ENCODE measurements at regions not wholly inside any gene's neighbourhood (a gene's known extent, or its start where the extent isn't known, plus 50 kb on each side); places are given as distances from the start of the nearest gene placed in this dataset.

DNA sequence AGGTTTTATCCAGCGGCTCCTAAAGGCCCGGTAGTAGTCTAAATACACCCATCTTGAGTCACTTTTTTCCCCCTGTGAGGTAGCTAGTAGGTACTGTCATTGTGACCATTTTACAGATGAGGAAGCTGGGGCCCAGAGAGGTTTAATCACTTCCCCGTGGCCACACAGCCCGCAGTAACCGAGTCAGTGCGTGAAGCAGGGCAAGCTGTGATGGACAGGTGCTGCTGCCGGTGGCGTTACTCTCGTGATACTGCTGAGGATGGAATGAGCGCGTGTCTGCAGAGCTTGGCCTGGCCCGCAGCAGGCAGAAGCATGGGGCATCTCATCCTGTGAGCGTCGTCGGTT lies 226.3 kb upstream of the CIBAR2 start:
- Histone ChIP-seq H4K20me1 (ENCODE audit: insufficient read depth, low read length) (no peaks in the 10 kb centered on the region), H3K4me2 (ENCODE audit: low read length) (no peak overlapping the region), H2AFZ (ENCODE audit: low read depth, low read length) (no peak overlapping the region), H3K9me3 (ENCODE audit: insufficient read depth, low read length) (no peaks in the 10 kb centered on the region), H3K79me2 (ENCODE audit: low read length) (no peaks in the 10 kb centered on the region), H3K27ac (ENCODE audit: low read length) (no peak overlapping the region), H3K27me3 (ENCODE audit: low read depth, low read length) (peaks cover 8% of the 10 kb centered on the region), H3K4me3 (ENCODE audit: low read length) (no peak overlapping the region), H3K9ac (ENCODE audit: low read length) (no peak overlapping the region), H3K36me3 (replicated peaks; ENCODE audit: low read depth, low read length) (no peaks in the 10 kb centered on the region), H3K4me1 (ENCODE audit: low read length) (no peaks in the 10 kb centered on the region)
- no peak for TF ChIP-seq CTCF (IDR thresholded peaks at IDR 0.05; ENCODE audit: low read depth, low read length)
- no peak for TF ChIP-seq EZH2phosphoT487 (IDR thresholded peaks at IDR 0.05; ENCODE audit: low read depth)

- no peak overlapping the region for H3K27ac ChIP-seq (ENCODE audit: low read length)
- no peak for TF ChIP-seq CTCF (IDR thresholded peaks at IDR 0.05; ENCODE audit: low read depth, low read length)
- TF ChIP-seq EZH2phosphoT487 (IDR thresholded peaks at IDR 0.05; ENCODE audit: low read depth): no peak
- H3K79me2 ChIP-seq (ENCODE audit: low read length): no peaks in the 10 kb centered on the region
- H4K20me1 ChIP-seq (ENCODE audit: insufficient read depth, low read length): no peaks in the 10 kb centered on the region
- no peak overlapping the region for H2AFZ ChIP-seq (ENCODE audit: low read depth, low read length)
- H3K4me3 ChIP-seq (ENCODE audit: low read length): no peak overlapping the region
- H3K36me3 ChIP-seq (replicated peaks; ENCODE audit: low read depth, low read length): no peaks in the 10 kb centered on the region
- no peak overlapping the region for H3K4me2 ChIP-seq (ENCODE audit: low read length)
- H3K27me3 ChIP-seq (ENCODE audit: low read depth, low read length): peaks cover 8% of the 10 kb centered on the region
- H3K4me1 ChIP-seq (ENCODE audit: low read length): no peaks in the 10 kb centered on the region
- no peaks in the 10 kb centered on the region for H3K9me3 ChIP-seq (ENCODE audit: insufficient read depth, low read length)
- H3K9ac ChIP-seq (ENCODE audit: low read length): no peak overlapping the region
Observed at GRCh38 chr16:85338989-85339685, 226.9 kb upstream of the CIBAR2 start.

- no peak overlapping the region for H3K27ac ChIP-seq (ENCODE audit: low read length)
- no peaks in the 10 kb centered on the region for H3K4me1 ChIP-seq (ENCODE audit: low read length)
- H3K4me2 ChIP-seq (ENCODE audit: low read length): no peak overlapping the region
- no peak overlapping the region for H3K4me3 ChIP-seq (ENCODE audit: low read length)
- peaks cover 10% of the 10 kb centered on the region for H3K27me3 ChIP-seq (ENCODE audit: low read depth, low read length)
- H2AFZ ChIP-seq (ENCODE audit: low read depth, low read length): no peak overlapping the region
- H4K20me1 ChIP-seq (ENCODE audit: insufficient read depth, low read length): no peaks in the 10 kb centered on the region
- H3K9me3 ChIP-seq (ENCODE audit: insufficient read depth, low read length): no peaks in the 10 kb centered on the region
- TF ChIP-seq CTCF (IDR thresholded peaks at IDR 0.05; ENCODE audit: low read depth, low read length) (no peak), EZH2phosphoT487 (IDR thresholded peaks at IDR 0.05; ENCODE audit: low read depth) (no peak)
- H3K79me2 ChIP-seq (ENCODE audit: low read length): no peaks in the 10 kb centered on the region
- H3K9ac ChIP-seq (ENCODE audit: low read length): no peak overlapping the region
- H3K36me3 ChIP-seq (replicated peaks; ENCODE audit: low read depth, low read length): no peaks in the 10 kb centered on the region
Observed at GRCh38 chr16:85341972-85342695, 229.9 kb upstream of the CIBAR2 start.

DNA sequence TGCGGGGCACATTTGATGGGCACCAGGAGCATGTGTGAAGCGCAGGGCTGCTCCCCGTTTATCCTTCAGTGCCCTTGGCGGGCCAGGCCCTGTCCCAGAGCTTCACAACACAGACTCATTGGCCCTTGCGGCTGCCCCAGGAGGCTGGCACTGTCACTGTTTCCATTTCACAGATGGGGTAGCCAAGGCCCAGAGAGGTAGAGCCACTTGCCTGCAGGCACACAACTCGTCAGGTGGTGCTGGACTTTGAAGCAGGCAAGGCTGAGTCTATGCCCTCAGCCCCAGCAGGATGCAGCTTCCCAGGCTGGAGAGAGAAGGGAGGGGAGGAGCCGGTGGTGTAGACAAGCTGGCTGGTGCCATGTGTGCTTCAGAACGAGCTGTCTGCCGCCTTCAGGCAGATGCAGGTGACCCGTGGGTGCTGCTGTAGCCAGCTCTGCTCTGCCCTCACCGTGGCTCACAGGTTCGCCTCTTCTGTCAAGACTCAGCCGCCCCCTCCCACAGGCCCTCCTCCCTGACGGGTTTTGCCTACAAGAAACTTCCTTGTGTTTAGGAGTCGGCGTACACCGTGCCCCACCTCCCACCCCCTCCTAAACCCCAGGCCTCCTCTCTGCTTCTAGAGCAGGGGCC lies 232.3 kb upstream of the CIBAR2 start:
- Histone ChIP-seq H3K79me2 (ENCODE audit: low read length) (no peaks in the 10 kb centered on the region), H3K9ac (ENCODE audit: low read length) (no peak overlapping the region), H3K4me3 (ENCODE audit: low read length) (no peak overlapping the region), H2AFZ (ENCODE audit: low read depth, low read length) (no peak overlapping the region), H3K27ac (ENCODE audit: low read length) (no peak overlapping the region), H4K20me1 (ENCODE audit: insufficient read depth, low read length) (no peaks in the 10 kb centered on the region), H3K27me3 (ENCODE audit: low read depth, low read length) (peaks cover 10% of the 10 kb centered on the region), H3K36me3 (replicated peaks; ENCODE audit: low read depth, low read length) (no peaks in the 10 kb centered on the region), H3K4me1 (ENCODE audit: low read length) (no peaks in the 10 kb centered on the region), H3K4me2 (ENCODE audit: low read length) (no peak overlapping the region), H3K9me3 (ENCODE audit: insufficient read depth, low read length) (no peaks in the 10 kb centered on the region)
- TF ChIP-seq EZH2phosphoT487 (IDR thresholded peaks at IDR 0.05; ENCODE audit: low read depth): no peak
- TF ChIP-seq CTCF (IDR thresholded peaks at IDR 0.05; ENCODE audit: low read depth, low read length): no peak
